SJSA1 (cell line): ENCODE measurements at regions not wholly inside any gene's neighbourhood (a gene's known extent, or its start where the extent isn't known, plus 50 kb on each side); places are given as distances from the start of the nearest gene placed in this dataset.
A peak's percentile ranks its signal among the peaks of the same experiment; 100 is the strongest.
"Not testable (repeated sequence)": the region's sequence is repeated elsewhere in the genome, so short reads cannot be mapped to it uniquely, and the experiment has no call there.

ENCODE experiments used
- DNase-seq, 2 experiments: peaks; one replicate each; pipeline ENCODE4 v3.0.0-alpha.2; 2015 to 2020; ENCODE audit warnings: low spot score in 2 of 2, low read depth in 1 of 2
- H3K27ac ChIP-seq: fragments of 250-450 bp; sonication (Bioruptor Pico); 2 replicates; pipeline ENCODE4 v1.5.1; 2020; ENCODE audit warnings: mild to moderate bottlenecking, moderate library complexity
- H3K27me3 ChIP-seq: fragments of 250-450 bp; sonication (Bioruptor Pico); replicated peaks from 2 replicates; pipeline ENCODE4 v1.5.1; 2020; ENCODE audit warnings: mild to moderate bottlenecking, moderate library complexity
- H3K36me3 ChIP-seq: fragments of 250-450 bp; sonication (Bioruptor Pico); 2 replicates; pipeline ENCODE4 v1.5.1; 2020; ENCODE audit warnings: mild to moderate bottlenecking
- H3K4me1 ChIP-seq: fragments of 250-450 bp; sonication (Bioruptor Pico); replicated peaks from 2 replicates; pipeline ENCODE4 v1.6.1; 2021; ENCODE audit warnings: mild to moderate bottlenecking
- H3K4me3 ChIP-seq: fragments of 250-450 bp; sonication (Bioruptor Pico); 2 replicates; pipeline ENCODE4 v1.5.1; 2020; ENCODE audit warnings: mild to moderate bottlenecking
- H3K9me3 ChIP-seq: fragments of 250-450 bp; sonication (Bioruptor Pico); replicated peaks from 2 replicates; pipeline ENCODE4 v1.5.1; 2020; ENCODE audit warnings: mild to moderate bottlenecking

DNA sequence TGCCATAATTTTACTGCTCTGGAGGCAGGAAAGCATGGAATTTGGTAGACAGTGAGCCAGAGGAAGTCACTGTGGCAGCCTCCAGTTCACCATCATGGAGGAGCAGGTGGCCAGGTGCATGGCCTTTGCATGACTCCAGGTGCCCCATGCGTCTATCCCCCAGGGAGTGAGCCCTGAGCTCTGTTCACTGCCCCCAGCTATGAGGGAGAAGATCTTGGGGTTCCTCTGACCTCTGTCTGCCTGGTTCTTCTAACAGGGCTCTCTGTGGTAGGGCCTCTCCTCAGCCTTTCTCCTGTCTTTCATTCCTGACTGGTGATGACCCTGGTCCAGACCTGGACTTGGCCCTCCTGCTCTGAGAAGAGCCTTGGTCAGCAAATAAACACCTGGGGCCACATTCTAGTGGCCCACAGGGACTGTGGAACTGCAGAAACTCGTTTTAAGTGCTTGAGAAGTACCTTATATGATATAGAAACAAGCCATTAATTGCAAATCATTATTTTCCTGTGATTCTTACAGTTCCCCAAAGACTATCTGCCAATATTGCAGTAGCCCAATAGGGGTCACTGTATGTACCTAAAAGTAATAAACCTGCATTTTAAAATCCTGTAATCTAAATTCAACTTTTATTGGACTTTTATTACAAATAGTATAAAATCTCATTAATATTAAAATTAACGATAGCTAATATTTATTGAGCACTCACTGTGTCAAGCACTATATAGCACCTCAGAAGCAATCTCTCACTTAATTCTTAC is 120.0 kb upstream of the SYT13 start:
- no peak overlapping the region for H3K27ac ChIP-seq
- no peaks in the 10 kb centered on the region for H3K36me3 ChIP-seq
- H3K4me3 ChIP-seq: no peak overlapping the region
- no peaks in the 10 kb centered on the region for H3K9me3 ChIP-seq
- H3K4me1 ChIP-seq: peaks cover 14% of the 10 kb centered on the region
- H3K27me3 ChIP-seq: 0 out of 2 replicates have a peak, but pooled peaks cover 4% of the 10 kb centered on the region
- DNase-seq: no peak

DNA sequence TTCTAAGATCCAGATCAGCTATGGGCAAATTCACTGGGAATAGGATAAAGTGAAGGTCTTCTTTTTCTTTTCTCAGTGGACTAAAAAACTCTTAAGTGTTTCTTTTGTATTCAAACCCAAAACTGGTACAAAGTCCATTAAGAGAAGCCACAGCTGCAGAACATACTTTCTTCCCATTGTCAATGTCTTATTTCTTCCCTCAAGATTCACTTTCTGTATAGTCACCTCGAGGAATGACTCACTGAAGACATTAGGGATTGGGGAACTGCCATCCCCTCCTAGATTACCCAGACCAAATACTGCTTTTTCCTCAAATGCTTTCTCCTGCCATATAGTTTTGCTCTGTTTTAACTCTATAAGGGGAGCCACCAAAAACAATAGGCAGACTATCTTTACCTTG is 117.4 kb upstream of the SYT13 start:
- not testable (repeated sequence) for H3K27ac ChIP-seq, H3K27me3 ChIP-seq, H3K36me3 ChIP-seq, H3K9me3 ChIP-seq, H3K4me3 ChIP-seq
- DNase-seq: peak in 1 of 2 experiments; percentile 31
- peaks cover 28% of the 10 kb centered on the region for H3K4me1 ChIP-seq

DNA sequence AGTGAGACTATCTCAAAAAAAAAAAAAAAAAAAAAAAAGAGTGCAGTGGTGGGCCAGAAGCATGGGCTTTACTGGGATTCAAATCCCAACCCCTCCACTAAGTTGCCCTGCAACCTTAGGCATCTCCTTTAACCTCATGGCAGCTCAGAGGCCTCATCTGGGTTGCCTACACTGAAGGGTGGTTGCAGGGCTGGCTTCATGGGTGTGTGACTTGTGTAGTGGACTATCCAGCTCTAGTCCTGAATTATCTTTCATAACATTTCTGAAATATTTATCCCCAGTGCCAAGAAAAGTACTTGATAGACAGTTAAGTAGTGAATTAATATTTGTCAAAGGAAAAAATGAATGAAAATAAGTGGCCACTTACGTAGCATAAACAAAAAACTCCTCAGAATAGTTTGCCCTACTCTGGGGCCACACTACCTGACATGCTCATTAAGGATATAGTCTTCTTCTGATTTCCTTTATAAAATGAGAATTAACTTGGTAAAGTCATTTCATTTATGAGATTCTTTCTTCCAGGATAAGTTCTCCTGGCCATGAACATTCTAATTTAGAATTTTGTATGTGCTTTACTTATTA is 116.0 kb upstream of the SYT13 start:
- Histone ChIP-seq H3K4me3 (no peak overlapping the region), H3K4me1 (peaks cover 28% of the 10 kb centered on the region), H3K27me3 (no peaks in the 10 kb centered on the region), H3K9me3 (no peaks in the 10 kb centered on the region), H3K36me3 (no peaks in the 10 kb centered on the region), H3K27ac (no peak overlapping the region)
- no peak for DNase-seq

DNA sequence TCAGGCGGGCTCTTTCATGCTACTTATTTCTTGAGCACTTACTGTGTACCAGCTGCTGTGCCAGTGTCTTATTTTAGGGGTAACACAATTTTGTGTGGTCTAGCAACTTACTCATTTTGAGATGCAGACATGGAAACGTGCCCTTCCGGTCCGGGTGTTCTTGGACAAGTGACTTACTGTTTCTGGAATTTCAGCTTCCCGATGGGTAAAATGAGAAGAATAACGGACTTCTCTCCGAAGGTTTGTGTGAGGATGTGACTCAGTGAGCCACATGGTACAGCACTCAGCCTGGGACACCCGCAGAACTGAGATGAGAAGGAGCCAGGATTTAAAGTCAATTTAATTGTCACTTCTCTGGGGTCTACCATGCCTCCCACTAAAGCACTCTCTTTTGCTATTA is 114.5 kb upstream of the SYT13 start:
- DNase-seq: peak; percentile 78 to 83
- H3K9me3 ChIP-seq: no peaks in the 10 kb centered on the region
- H3K4me1 ChIP-seq: peaks cover 28% of the 10 kb centered on the region
- peak overlapping the region; percentile 53 for H3K27ac ChIP-seq
- H3K36me3 ChIP-seq: no peaks in the 10 kb centered on the region
- no peak overlapping the region for H3K4me3 ChIP-seq
- H3K27me3 ChIP-seq: no peaks in the 10 kb centered on the region

DNA sequence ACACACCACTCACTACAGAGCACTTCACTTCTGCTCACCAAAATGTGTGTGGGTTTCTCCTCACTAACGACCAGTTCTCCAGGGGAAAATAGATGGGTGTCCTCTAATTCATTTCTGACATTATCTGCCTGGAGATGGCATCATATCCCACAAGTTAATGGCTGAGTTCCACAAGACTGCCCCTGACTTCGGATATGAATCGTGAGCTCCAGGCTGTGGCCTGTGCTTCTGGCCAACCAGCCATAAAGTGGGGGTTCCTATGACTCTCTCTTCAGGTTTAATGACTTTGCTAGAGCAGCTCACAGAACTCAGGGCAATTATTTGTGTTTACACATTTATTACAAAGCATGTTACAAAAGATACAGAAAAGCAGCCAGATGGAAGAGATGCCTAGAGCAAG is 113.0 kb upstream of the SYT13 start:
- no peak overlapping the region for H3K4me3 ChIP-seq
- no peaks in the 10 kb centered on the region for H3K36me3 ChIP-seq
- no peak overlapping the region for H3K27ac ChIP-seq
- DNase-seq: no peak
- no peaks in the 10 kb centered on the region for H3K27me3 ChIP-seq
- H3K4me1 ChIP-seq: peaks cover 28% of the 10 kb centered on the region
- no peaks in the 10 kb centered on the region for H3K9me3 ChIP-seq

DNA sequence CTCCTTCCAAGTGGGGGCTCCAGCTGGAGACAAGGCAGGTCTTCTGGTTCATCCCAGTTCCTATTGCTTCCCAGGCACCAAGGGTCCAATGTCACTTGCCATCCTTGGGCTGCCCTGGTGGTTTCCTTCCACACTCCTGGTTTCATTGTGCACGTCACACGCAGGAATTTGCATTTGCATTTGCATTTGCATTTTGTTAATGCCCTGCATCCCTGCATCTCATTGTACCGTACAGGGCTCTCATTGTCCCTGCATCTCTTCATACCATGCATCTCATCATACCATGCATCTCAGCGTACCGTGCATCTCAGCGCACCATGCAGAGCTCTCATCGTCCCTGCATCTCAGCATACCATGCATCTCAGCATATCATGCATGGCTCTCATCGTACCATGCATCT is 112.2 kb upstream of the SYT13 start:
- no peaks in the 10 kb centered on the region for H3K36me3 ChIP-seq
- H3K27me3 ChIP-seq: no peaks in the 10 kb centered on the region
- no peak overlapping the region for H3K4me3 ChIP-seq
- peaks cover 28% of the 10 kb centered on the region for H3K4me1 ChIP-seq
- DNase-seq: no peak
- no peaks in the 10 kb centered on the region for H3K9me3 ChIP-seq
- H3K27ac ChIP-seq: no peak overlapping the region

DNA sequence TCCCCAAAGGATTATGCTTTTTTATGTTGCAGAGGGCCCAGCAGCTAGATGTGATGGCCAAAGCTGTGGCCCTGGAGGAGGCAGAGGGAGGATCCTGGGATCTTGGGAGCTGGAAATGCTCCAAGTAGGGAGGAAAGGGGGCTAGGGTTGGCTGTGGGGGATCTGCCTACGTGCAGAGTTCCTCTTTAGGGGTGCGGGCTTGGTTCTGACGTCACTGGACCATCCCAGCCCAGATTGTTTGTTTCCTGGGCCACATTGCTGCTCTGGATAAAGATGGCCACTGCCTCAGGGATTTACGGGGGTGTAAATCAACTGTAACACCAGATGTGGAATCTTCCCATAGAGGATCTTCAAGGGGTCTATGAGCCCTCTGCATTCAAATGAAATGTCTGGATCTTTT is 110.3 kb upstream of the SYT13 start:
- DNase-seq: no peak
- H3K27ac ChIP-seq: no peak overlapping the region
- no peak overlapping the region for H3K4me3 ChIP-seq
- no peaks in the 10 kb centered on the region for H3K27me3 ChIP-seq
- no peaks in the 10 kb centered on the region for H3K36me3 ChIP-seq
- H3K4me1 ChIP-seq: peaks cover 24% of the 10 kb centered on the region
- H3K9me3 ChIP-seq: no peaks in the 10 kb centered on the region

DNA sequence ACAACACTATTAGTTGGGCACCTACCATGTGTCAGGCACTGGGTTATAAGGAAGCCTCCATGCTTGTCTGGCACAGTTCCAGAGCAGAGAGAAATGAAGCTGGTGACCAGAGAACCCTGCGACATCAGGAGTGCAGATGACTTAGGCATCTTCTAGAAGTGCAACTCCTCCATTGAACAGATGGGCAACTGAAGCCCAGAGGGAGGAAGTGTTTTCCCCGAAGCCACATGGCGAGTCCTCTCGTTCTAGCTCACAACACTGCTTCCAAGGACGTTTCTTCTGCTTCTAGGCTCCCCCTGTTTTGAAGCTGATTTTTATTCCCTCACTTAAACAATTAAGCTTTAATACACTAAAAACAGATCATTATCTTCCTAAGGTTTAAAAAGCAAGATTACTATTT is 109.8 kb upstream of the SYT13 start:
- Histone ChIP-seq H3K36me3 (no peaks in the 10 kb centered on the region), H3K27ac (no peak overlapping the region), H3K27me3 (no peaks in the 10 kb centered on the region), H3K9me3 (no peaks in the 10 kb centered on the region), H3K4me1 (peaks cover 19% of the 10 kb centered on the region), H3K4me3 (no peak overlapping the region)
- DNase-seq: no peak

DNA sequence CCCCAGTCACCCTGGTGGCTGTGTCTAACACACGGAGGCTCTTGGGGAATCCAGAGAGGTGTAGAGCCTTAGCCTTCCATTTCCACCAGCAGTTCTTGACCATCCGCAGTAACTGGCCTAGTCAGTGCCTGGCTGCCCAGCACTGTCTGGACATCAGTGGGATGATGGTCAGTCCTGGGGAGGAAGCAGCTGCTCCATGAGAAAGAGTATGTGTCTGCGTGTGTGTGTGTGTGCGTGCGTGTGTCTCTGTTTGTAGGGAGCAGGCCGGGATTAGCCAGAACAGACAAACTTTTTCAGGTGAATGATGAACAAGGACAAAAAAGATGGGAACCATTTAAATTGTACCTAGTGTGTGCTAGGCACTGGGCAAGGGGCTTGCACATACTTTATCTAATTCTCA is 109.3 kb upstream of the SYT13 start:
- no peaks in the 10 kb centered on the region for H3K27me3 ChIP-seq
- DNase-seq: no peak
- H3K9me3 ChIP-seq: no peaks in the 10 kb centered on the region
- H3K4me1 ChIP-seq: peaks cover 14% of the 10 kb centered on the region
- H3K27ac ChIP-seq: no peak overlapping the region
- no peak overlapping the region for H3K4me3 ChIP-seq
- no peaks in the 10 kb centered on the region for H3K36me3 ChIP-seq

DNA sequence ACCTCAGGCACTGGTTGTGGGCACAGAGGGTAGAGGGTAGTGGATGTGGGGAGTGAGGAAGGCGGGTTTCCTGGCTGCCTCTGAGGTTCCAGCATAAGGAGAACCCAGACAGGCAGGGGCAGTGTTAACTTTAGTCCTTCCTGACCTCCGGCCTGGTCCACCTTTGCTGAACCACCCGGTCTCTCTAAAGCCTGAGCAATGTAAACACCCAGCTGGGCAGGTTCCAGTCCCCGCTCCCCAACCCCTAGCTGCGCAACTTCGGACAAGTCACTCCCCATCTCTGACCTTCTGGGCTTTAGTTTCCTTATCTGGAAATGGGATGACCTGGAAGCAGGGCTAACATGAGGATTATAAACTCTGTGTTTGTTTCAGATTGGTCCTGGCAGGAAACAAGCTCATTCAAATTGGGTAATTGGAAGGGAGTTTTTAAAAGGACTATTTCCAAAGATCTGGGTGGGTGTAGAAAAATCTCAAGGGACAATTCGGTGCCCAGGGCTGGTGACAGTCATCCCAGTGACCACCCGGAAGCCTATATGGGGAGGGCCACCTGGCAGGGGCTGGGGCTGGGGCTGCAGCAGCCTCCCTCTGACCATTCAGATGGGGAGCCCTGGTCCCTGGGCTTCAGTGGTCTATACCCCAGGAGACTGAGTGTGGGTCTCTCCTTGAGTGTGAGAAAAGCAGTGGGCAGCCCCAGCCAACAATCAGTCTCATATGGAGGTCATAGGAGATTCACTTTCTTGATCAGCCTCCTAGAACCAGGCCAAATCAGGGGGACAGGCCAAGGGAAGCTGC is 108.3 kb upstream of the SYT13 start:
- H3K36me3 ChIP-seq: no peaks in the 10 kb centered on the region
- H3K4me1 ChIP-seq: peaks cover 5% of the 10 kb centered on the region
- no peaks in the 10 kb centered on the region for H3K27me3 ChIP-seq
- H3K27ac ChIP-seq: no peak overlapping the region
- no peak for DNase-seq
- no peak overlapping the region for H3K4me3 ChIP-seq
- H3K9me3 ChIP-seq: no peaks in the 10 kb centered on the region

DNA sequence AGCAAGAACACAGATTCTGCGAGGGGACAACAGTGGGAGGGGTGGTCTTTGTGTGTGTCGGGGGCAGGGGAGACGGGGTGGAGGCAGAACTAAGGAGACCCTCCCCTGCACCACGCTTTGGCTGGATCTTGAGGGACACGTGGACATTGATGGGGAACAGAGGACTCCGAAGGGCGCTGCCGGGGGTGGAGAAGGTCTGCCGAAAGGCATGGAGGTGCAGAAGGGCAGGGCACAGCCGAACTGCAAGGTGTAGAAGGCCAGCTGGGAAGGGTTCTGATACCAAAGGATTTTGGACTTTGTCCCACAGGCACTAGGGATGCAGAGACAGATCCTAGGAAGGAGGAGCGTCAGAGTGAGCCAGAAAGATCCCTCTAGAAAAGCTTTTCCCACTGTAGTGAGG is 107.7 kb upstream of the SYT13 start:
- DNase-seq: no peak
- Histone ChIP-seq H3K36me3 (no peaks in the 10 kb centered on the region), H3K27ac (no peak overlapping the region), H3K4me3 (no peak overlapping the region), H3K9me3 (no peaks in the 10 kb centered on the region), H3K27me3 (no peaks in the 10 kb centered on the region), H3K4me1 (no peaks in the 10 kb centered on the region)

DNA sequence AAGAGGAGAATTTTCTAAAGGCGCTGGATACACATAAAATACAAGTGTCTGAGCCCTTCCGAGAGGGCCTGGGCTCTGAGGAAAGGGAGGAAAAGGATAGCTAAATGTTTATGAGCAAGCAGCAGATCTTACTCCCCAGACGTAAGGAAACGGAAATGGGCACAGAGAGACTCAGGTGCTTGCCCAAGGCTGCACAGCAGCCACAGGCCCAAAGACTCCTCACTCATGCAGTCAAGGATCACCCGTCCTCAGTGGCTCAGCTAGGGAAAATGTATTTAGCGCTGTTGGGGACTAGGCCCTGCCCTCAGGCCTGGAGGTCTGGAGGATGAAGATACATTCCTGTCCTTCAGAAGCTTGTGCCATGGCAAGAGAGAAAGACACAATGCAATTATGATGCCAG is 107.2 kb upstream of the SYT13 start:
- Histone ChIP-seq H3K27ac (no peak overlapping the region), H3K27me3 (no peaks in the 10 kb centered on the region), H3K4me3 (no peak overlapping the region), H3K36me3 (no peaks in the 10 kb centered on the region), H3K9me3 (no peaks in the 10 kb centered on the region), H3K4me1 (no peaks in the 10 kb centered on the region)
- no peak for DNase-seq

DNA sequence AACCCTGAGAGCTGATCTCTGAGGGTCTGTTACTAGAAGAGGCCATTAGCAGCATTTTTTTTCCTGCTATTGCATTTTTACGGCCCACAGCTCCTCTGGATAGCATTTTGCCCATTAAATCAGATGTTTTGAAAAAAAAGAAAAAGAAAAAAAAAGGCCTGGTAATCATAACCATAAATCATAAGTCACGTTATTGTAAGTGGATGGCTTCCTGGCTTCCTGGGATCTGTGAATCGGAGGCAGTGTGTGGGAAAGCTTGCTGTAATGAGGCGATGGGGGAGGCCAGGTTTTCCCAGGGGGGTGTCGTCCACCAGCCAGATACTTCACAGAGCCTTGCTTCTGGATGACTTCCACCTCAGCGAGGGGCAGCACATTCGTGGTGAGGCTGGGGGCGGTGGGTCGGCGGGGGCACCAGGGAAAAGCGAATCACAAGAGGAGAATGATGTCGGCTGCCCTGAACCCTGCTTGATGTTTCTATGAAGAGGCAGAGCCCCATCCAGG is 106.5 kb upstream of the SYT13 start:
- no peaks in the 10 kb centered on the region; the same call in 1 of the 2 replicates for H3K9me3 ChIP-seq
- no peaks in the 10 kb centered on the region for H3K4me1 ChIP-seq
- H3K27ac ChIP-seq: no peak overlapping the region
- no peak overlapping the region for H3K4me3 ChIP-seq
- DNase-seq: no peak
- H3K36me3 ChIP-seq: no peaks in the 10 kb centered on the region
- H3K27me3 ChIP-seq: no peaks in the 10 kb centered on the region

DNA sequence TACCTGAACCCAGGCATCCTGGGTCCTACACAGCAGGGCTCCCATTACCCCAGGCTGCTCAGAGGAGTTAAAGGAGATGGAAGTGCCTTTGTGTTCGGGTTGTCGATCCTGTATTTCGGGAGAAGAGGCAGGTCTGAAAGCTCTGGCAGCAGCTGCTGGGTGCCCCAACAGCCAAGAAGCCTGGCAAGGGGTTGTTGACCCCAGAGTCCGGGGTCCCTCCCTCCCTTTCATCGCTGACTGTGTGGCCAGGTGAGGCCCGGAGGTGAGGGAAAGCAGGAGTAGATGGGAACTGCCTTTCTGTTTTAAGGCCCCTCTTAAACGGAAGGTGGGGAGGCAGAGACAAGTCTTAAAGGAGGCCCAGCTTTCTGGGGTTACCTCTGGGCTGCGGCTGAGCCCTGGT is 106.0 kb upstream of the SYT13 start:
- Histone ChIP-seq H3K27ac (no peak overlapping the region), H3K4me1 (no peaks in the 10 kb centered on the region), H3K4me3 (no peak overlapping the region), H3K36me3 (no peaks in the 10 kb centered on the region), H3K27me3 (no peaks in the 10 kb centered on the region), H3K9me3 (no peaks in the 10 kb centered on the region; the same call in 1 of the 2 replicates)
- DNase-seq: no peak
